H1 (cell line): ENCODE measurements at regions not wholly inside any gene's neighbourhood (a gene's known extent, or its start where the extent isn't known, plus 50 kb on each side); places are given as distances from the start of the nearest gene placed in this dataset.

Experiments used
- ASH2L ChIP-seq: fragments of 200-600, 300-600 bp; sonication (generic); IDR thresholded peaks from one replicate; pipeline ENCODE4 v1.7.1; 2017; ENCODE audit warnings: low read length
- CREB1 ChIP-seq: IDR thresholded peaks from 2 replicates; pipeline ENCODE4 v1.6.1; 2012; ENCODE audit warnings: inconsistent platforms
- GTF2F1 ChIP-seq: IDR thresholded peaks from 2 replicates; pipeline ENCODE4 v1.6.1; 2012; ENCODE audit warnings: low read depth, low read length, improper control_type of control experiment, borderline replicate concordance
- JUND ChIP-seq: IDR thresholded peaks from 2 replicates; pipeline ENCODE4 v1.6.1; 2011; ENCODE audit warnings: mild to moderate bottlenecking, improper control_type of control experiment, low read length
- POLR2AphosphoS5 ChIP-seq: IDR thresholded peaks from 2 replicates; pipeline ENCODE4 v1.6.1; 2011; ENCODE audit warnings: low read depth, low read length

GRCh38 chr13:32830336-32831031, 185.7 kb upstream of the KL start (continued):
- TF ChIP-seq JUND: no peak
- no peak for TF ChIP-seq POLR2AphosphoS5
- no peak for TF ChIP-seq ASH2L
- TF ChIP-seq CREB1: no peak
- TF ChIP-seq GTF2F1: no peak
